Pancreas (tissue), 10 donors: ENCODE measurements at regions not wholly inside any gene's neighbourhood (a gene's known extent, or its start where the extent isn't known, plus 50 kb on each side); places are given as distances from the start of the nearest gene placed in this dataset.
"Not testable (repeated sequence)": the region's sequence is repeated elsewhere in the genome, so short reads cannot be mapped to it uniquely, and the experiment has no call there.

Source experiments
- ATAC-seq, 4 donors: fragments of 200-7000 bp; cut with Tn5 transposase; one replicate each; pipeline versions ENCODE4 v1.8.0 to v1.9.1; 2020; ENCODE audit warnings: mild to moderate bottlenecking in 4 of 4, moderate library complexity in 4 of 4
- DNase-seq, 6 donors: peaks; one replicate each; pipeline ENCODE4 v3.0.0-alpha.2; 2020
- FAIRE-seq: peaks from 2 replicates; lab custom pipeline; 2012; peaks lifted over from hg19 to GRCh38; lab: Jason Lieb, UNC
- H3K27ac ChIP-seq, 4 donors: fragments of 200-600 bp; sonication (generic); 1 replicate in 3 of 4; 2 replicates in 1 of 4; pipeline versions ENCODE4 v1.5.0 to v1.8.0; 2020
- H3K27me3 ChIP-seq, 4 donors: fragments of 200-600 bp; one replicate each; pipeline ENCODE4 v1.8.0; 2021
- H3K36me3 ChIP-seq, 3 donors: fragments of 200-600 bp; sonication (generic) in 1 of 3; one replicate each; pipeline versions ENCODE4 v1.5.0 to v1.8.0; 2020 to 2021
- H3K4me1 ChIP-seq, 3 donors: fragments of 200-600 bp; one replicate each; pipeline ENCODE4 v1.8.0; 2021
- H3K4me3 ChIP-seq, 4 donors: fragments of 200-600 bp; sonication (generic) in 2 of 4; one replicate each; pipeline versions ENCODE4 v1.5.0 to v1.8.0; 2020 to 2021
- H3K9me3 ChIP-seq, 4 donors: fragments of 200-600 bp; one replicate each; pipeline ENCODE4 v1.8.0; 2021
- WGBS, 2 donors: extraction: QIAGEN DNeasy Blood & Tissue Kit; methylation state at CpG; one replicate each; pipeline ENCODE4 v1.1.7; 2013; 5-methylcytosine and 5-hydroxymethylcytosine counted together
- intact Hi-C, 3 donors: fragments of 100-400 bp; cut with DNase I; formaldehyde crosslinking; loops; one replicate each; pipeline versions ENCODE4 v1.11.1 to v1.14.2; 2022
- TF ChIP-seq, protein P1 (sequence below), 4 donors: fragments of 200-600 bp; sonication (generic) in 3 of 4; IDR thresholded peaks; one replicate each; pipeline versions ENCODE4 v1.5.0 to v1.8.0; 2021; ENCODE audit warnings: antibody characterized with exemption in 4 of 4
- donor health status: healthy with polysubstance abuse.
- donor health status: DM: no; HTN: no; CAD: no; lungs with moderate emphysema.
- donor health status: DM: no; HTN: no; CAD: no.
- donor health status: control.
- donor health status: control.
- donor health status: Bipolar disorder and iron deficiency.
- donor health status: DM: yes; HTN: yes; CAD: no.
- donor health status: DM: no; HTN: no; CAD: no.
- donor health status: DM: no; HTN: no; CAD: no.
- donor health status: DM: yes; HTN: yes; CAD: no.

DNA sequence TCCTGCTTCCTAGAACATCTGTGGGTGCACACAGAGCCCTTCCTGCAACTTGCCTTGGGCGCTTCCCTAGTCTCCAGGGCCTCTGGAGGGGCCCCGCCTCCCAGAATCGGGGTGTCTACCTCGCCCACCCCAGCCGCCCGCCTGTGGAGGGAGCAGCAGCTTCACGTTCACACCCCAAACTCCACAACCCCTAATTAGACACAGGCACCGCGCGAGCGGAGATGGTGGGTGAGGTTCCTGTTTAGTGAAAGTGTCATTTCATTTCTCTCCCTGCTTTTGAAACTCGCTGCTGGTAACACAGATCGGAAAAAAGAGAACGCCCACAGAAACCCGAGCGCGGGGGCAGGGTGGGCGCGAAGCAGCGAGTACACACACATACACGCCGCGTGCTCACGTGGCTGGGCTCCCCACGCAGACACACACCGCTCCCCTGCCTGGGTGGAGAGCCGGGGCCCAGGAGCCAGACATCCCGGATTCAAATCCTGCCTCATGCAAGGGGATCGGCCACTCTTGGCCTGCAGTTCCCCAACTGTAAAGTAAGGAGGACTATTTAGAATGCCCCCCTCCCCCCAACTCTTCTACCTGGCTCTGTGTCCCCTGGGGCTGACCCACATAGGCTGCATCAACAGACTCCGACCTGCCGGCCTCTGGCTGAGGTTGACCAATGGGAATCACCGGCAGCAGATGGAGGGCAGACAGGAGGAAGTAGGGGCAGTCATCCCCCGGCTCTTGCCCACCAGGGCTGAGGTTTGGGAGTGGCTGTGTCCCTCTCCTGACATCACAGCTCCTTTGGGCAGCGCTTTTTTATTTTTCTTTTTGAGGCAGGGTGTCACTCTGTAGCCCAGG, 79.2 kb upstream of the NCOR2 start:
- Histone ChIP-seq H3K36me3 (no peaks in the 10 kb centered on the region), H3K27me3 (no peaks in the 10 kb centered on the region), H3K4me3 (no peak overlapping the region), H3K27ac (no peak overlapping the region), H3K9me3 (no peaks in the 10 kb centered on the region), H3K4me1 (no peaks in the 10 kb centered on the region)
- FAIRE-seq (no peak), DNase-seq (no peak), ATAC-seq (peak in 2 of 4 donors; percentile 39 to 48)
- intact Hi-C loops, result no loop called here
- WGBS, 2 donors, result 56 to 63% methylated on average over 34 of the region's 34 CpGs
- TF ChIP-seq, protein P1, sequence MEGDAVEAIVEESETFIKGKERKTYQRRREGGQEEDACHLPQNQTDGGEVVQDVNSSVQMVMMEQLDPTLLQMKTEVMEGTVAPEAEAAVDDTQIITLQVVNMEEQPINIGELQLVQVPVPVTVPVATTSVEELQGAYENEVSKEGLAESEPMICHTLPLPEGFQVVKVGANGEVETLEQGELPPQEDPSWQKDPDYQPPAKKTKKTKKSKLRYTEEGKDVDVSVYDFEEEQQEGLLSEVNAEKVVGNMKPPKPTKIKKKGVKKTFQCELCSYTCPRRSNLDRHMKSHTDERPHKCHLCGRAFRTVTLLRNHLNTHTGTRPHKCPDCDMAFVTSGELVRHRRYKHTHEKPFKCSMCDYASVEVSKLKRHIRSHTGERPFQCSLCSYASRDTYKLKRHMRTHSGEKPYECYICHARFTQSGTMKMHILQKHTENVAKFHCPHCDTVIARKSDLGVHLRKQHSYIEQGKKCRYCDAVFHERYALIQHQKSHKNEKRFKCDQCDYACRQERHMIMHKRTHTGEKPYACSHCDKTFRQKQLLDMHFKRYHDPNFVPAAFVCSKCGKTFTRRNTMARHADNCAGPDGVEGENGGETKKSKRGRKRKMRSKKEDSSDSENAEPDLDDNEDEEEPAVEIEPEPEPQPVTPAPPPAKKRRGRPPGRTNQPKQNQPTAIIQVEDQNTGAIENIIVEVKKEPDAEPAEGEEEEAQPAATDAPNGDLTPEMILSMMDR (IDR thresholded peaks at IDR 0.05), result no peak

- ATAC-seq, result no peak
These were observed 78.3 kb upstream of the NCOR2 start for GRCh38 chr12:124645530-124646244.

DNA sequence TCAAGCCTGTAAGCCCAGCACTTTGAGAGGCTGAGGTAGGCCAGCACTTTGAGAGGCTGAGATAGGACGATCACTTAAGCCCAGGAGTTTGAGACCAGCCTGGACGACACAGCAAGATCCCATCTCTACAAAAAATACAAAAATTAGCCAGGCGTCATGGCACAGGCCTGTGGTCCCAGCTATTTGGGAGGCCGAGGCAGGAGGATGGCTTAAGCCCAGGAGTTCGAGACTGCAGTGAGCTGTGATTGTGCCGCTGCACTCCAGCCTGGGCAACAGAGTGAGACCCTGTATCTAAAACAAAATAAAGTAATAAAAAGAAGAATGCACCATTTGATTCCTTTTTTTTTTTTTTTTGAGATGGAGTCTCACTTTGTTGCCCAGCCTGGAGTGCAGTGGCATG, 76.4 kb upstream of the NCOR2 start:
- intact Hi-C loops, ATAC-seq, H3K4me3 ChIP-seq: not testable (repeated sequence)

More at GRCh38 chr12:124645530-124646244, 78.3 kb upstream of the NCOR2 start:
- WGBS, 2 donors, result 62 to 64% methylated on average over 18 of the region's 18 CpGs
- Histone ChIP-seq H3K4me1 (no peaks in the 10 kb centered on the region), H3K36me3 (no peaks in the 10 kb centered on the region), H3K27me3 (no peaks in the 10 kb centered on the region), H3K4me3 (no peak overlapping the region), H3K27ac (no peak overlapping the region), H3K9me3 (no peaks in the 10 kb centered on the region)
- DNase-seq (no peak), FAIRE-seq (no peak)
- intact Hi-C loops, result no loop called here
- TF ChIP-seq, protein P1 (IDR thresholded peaks at IDR 0.05), result no peak

GRCh38 chr12:124642105-124642504, 74.7 kb upstream of the NCOR2 start:
- Histone ChIP-seq H3K4me3 (no peak overlapping the region), H3K36me3 (no peaks in the 10 kb centered on the region), H3K27ac (no peak overlapping the region), H3K4me1 (no peaks in the 10 kb centered on the region), H3K9me3 (no peaks in the 10 kb centered on the region), H3K27me3 (no peaks in the 10 kb centered on the region)
- FAIRE-seq (no peak), ATAC-seq (no peak), DNase-seq (no peak)
- WGBS, 2 donors, result 88 to 93% methylated on average over 8 of the region's 8 CpGs
- intact Hi-C loops, result no loop called here
- TF ChIP-seq, protein P1 (IDR thresholded peaks at IDR 0.05), result no peak

More for the DNA sequence above, 76.4 kb upstream of the NCOR2 start:
- H3K27ac ChIP-seq, H3K4me1 ChIP-seq, FAIRE-seq, H3K27me3 ChIP-seq, H3K9me3 ChIP-seq, H3K36me3 ChIP-seq, DNase-seq: not testable (repeated sequence)
- 90 to 96% methylated on average over 6 of the region's 6 CpGs for WGBS, 2 donors

DNA sequence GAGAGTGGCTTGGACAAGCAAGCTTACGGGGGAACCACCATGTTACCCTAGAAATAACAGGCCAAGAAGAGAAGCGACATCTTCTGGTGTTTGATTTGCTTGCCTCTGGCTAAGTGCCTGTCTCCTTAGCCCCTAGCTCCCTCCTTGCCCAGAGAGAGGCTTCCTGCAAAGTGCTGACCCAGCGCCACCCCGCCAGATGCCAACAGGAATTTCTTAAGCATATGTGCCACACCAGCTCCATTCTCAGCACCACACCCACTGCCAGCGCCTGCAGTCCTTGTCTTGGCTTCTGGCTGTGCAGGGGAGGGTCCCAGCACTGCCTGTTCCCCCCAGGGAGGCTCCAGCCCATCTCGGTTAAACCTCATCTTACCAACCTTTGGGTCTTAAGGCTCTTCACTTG, 74.2 kb upstream of the NCOR2 start:
- H3K4me1 ChIP-seq, result no peaks in the 10 kb centered on the region
- TF ChIP-seq, protein P1 (IDR thresholded peaks at IDR 0.05), result no peak
- no peak overlapping the region for H3K27ac ChIP-seq
- H3K36me3 ChIP-seq, result no peaks in the 10 kb centered on the region
- DNase-seq, result peak in 1 of 6 donors; percentile 18
- no peak overlapping the region for H3K4me3 ChIP-seq
- H3K27me3 ChIP-seq, result no peaks in the 10 kb centered on the region
- intact Hi-C loops, result no loop called here
- FAIRE-seq, result no peak
- ATAC-seq, result no peak
- no peaks in the 10 kb centered on the region for H3K9me3 ChIP-seq
- 67 to 85% methylated on average over 5 to 6 of the region's 6 CpGs for WGBS, 2 donors
